GM20000 (cell line): ENCODE measurements at regions not wholly inside any gene's neighbourhood (a gene's known extent, or its start where the extent isn't known, plus 50 kb on each side); places are given as distances from the start of the nearest gene placed in this dataset.
"Not testable (repeated sequence)": the region's sequence is repeated elsewhere in the genome, so short reads cannot be mapped to it uniquely, and the experiment has no call there.

Source experiments
- DNase-seq: peaks from one replicate; pipeline ENCODE4 v3.0.0; 2012; ENCODE audit warnings: low spot score

DNA sequence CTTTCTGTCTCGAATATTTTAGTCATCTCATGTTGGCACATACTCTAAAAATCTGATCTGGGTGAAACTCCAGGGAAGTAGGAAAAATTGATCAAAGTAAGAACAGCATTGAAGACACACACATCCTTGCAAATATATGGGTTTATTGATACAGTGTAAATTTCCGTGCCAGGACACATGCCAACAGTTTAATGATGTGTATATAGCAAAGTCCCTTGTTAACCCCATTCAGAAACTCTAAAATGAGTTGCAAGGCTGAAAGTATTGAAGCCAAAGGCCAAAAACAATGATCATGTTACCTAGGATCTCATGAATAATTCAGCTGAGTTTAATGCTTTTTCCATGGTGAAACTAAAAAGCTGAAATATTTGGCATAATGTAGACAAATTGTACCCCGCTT is 62.3 kb upstream of the FAM72C start:
- DNase-seq = not testable (repeated sequence)

DNA sequence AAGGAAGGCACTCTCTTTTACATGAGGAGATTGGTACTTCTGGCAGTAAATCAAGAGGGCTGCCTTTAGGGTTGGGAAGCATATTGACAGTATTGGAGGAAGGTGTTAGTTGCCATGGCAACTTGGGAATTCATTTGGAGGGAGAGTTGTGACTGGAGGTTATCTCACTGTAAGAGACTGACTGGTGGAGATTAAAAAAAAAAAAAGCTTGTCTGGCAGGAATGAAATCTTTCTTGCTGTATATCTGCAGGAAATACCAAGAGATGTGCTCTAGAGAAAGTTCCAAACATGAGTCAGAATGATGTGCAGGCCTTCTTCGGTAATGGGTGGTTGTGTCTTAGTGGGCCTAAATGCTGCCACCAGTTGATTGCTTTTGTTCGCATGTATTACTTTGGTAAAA is 59.8 kb upstream of the FAM72C start:
- DNase-seq = not testable (repeated sequence)

- DNase-seq = not testable (repeated sequence)
These were observed 54.2 kb upstream of the FAM72C start for GRCh38 chr1:144026022-144026421.

GRCh38 chr1:144021690-144022384 is 50.1 kb upstream of the FAM72C start:
- not testable (repeated sequence) for DNase-seq
